HepG2 (cell line): ENCODE measurements at regions not wholly inside any gene's neighbourhood (a gene's known extent, or its start where the extent isn't known, plus 50 kb on each side); places are given as distances from the start of the nearest gene placed in this dataset.
"Not testable (repeated sequence)": the region's sequence is repeated elsewhere in the genome, so short reads cannot be mapped to it uniquely, and the experiment has no call there.

Experiments used
- ARNT ChIP-seq: fragments of 450-650 bp; IDR thresholded peaks from 2 replicates; pipeline ENCODE4 v1.6.1; 2017
- CBFB ChIP-seq: sonication (generic); formaldehyde crosslinking; IDR thresholded peaks from 2 replicates; pipeline ENCODE4 v1.4.0; 2020; ENCODE audit warnings: missing genetic modification reagents
- CBX2 ChIP-seq, 2 experiments: fragments of 200-600 bp in 1 of 2; sonication (generic); formaldehyde crosslinking in 1 of 2; IDR thresholded peaks; 2 replicates each; pipeline versions ENCODE4 v1.7.0 to v1.8.1; 2018 to 2022; ENCODE audit warnings: low read depth in 2 of 2, low read length in 1 of 2, mild to moderate bottlenecking in 1 of 2, missing genetic modification reagents in 1 of 2
- CHD4 ChIP-seq: fragments of 200-600 bp; sonication (generic); IDR thresholded peaks from 2 replicates; pipeline ENCODE4 v1.7.0; 2017; ENCODE audit warnings: mild to moderate bottlenecking, low read length, borderline replicate concordance
- FOXA1 ChIP-seq, 2 experiments: fragments of 450-650 bp in 1 of 2; sonication (generic) in 1 of 2; formaldehyde crosslinking in 1 of 2; IDR thresholded peaks; 2 replicates each; pipeline versions ENCODE4 v1.4.0 to v1.6.1; 2016 to 2020; ENCODE audit warnings: missing genetic modification reagents in 1 of 2
- NFIB ChIP-seq: sonication (generic); formaldehyde crosslinking; IDR thresholded peaks from 2 replicates; pipeline ENCODE4 v1.9.0; 2021; ENCODE audit warnings: missing genetic modification reagents, mild to moderate bottlenecking, borderline replicate concordance
- NFIC ChIP-seq: IDR thresholded peaks from 2 replicates; pipeline ENCODE4 v1.6.1; 2012; ENCODE audit warnings: mild to moderate bottlenecking, low read length, inconsistent platforms
- SAFB2 ChIP-seq: sonication (generic); formaldehyde crosslinking; IDR thresholded peaks from 2 replicates; pipeline ENCODE4 v1.5.1; 2020; ENCODE audit warnings: missing genetic modification reagents, low read depth, mild to moderate bottlenecking, borderline replicate concordance
- ZNF274 ChIP-seq: sonication (generic); formaldehyde crosslinking; IDR thresholded peaks from 2 replicates; pipeline ENCODE4 v1.5.1; 2020; ENCODE audit warnings: mild to moderate bottlenecking, missing genetic modification reagents
- ZNF557 ChIP-seq: sonication (generic); formaldehyde crosslinking; IDR thresholded peaks from 2 replicates; pipeline ENCODE4 v1.4.0; 2020; ENCODE audit warnings: missing genetic modification reagents
- TF ChIP-seq, protein P1 (sequence below): sonication (generic); formaldehyde crosslinking; IDR thresholded peaks from 2 replicates; pipeline ENCODE4 v1.5.0; 2020; ENCODE audit warnings: mild to moderate bottlenecking, missing genetic modification reagents, moderate library complexity
- TF ChIP-seq, protein P2 (sequence below), 2 experiments: IDR thresholded peaks; 2 replicates each; pipeline ENCODE4 v1.6.1; 2011 to 2012; ENCODE audit warnings: low read length in 2 of 2, borderline replicate concordance in 1 of 2, low read depth in 1 of 2, mild to moderate bottlenecking in 1 of 2, moderate library complexity in 1 of 2
- TF ChIP-seq, protein P3 (sequence below): sonication (generic); formaldehyde crosslinking; IDR thresholded peaks from 2 replicates; pipeline ENCODE4 v1.4.0; 2020; ENCODE audit warnings: missing genetic modification reagents
- TF ChIP-seq, protein P4 (sequence below): sonication (generic); formaldehyde crosslinking; IDR thresholded peaks from 2 replicates; pipeline ENCODE4 v1.5.0; 2020; ENCODE audit warnings: missing genetic modification reagents, mild to moderate bottlenecking, borderline replicate concordance

DNA sequence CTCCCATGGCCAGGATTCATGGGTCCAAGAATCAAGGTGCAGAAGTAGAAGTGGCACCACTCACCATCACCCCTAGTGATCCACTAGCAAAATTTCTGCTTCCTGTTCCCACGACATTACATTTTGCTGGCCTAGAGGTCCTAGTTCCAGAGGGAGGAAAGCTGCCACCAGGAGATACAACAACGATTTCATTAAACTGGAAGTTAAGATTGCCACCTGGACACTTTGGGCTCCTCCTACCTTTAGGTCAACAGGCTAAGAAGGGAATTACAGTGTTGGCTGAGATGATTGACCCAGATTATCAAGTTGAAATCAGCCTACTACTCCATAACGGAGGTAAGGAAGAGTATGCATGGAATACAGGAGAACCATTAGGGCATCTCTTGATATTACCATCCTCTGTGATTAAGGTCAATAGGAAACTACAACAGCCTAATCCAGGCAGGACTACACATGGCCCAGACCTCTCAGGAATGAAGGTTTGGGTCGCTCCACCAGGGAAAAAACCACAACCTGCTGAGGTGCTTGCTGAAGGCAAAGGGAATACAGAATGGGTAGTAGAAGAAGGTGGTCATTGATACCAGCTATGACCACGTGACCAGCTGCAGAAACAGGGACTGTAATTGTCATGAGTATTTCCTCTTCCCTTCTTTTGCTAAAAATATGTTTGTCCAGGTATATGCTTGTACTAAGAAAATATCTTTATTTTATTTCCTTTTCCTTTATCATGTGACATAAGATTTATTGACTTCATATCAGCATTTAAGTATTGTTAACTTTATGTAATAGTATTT is 208.3 kb upstream of the HES1 start:
- not testable (repeated sequence) for TF ChIP-seq ZNF274 (CRISPR knock-in tag); NFIC; CHD4; CBFB (CRISPR knock-in tag); ZNF557; ARNT; NFIB; CBX2 (IDR thresholded peaks at IDR 0.05; ENCODE audit: low read depth, low read length); CBX2 (CRISPR knock-in tag; IDR thresholded peaks at IDR 0.05; ENCODE audit: low read depth); SAFB2; FOXA1 (IDR thresholded peaks at IDR 0.05); FOXA1 (CRISPR knock-in tag; IDR thresholded peaks at IDR 0.05)
- TF ChIP-seq, protein P1, sequence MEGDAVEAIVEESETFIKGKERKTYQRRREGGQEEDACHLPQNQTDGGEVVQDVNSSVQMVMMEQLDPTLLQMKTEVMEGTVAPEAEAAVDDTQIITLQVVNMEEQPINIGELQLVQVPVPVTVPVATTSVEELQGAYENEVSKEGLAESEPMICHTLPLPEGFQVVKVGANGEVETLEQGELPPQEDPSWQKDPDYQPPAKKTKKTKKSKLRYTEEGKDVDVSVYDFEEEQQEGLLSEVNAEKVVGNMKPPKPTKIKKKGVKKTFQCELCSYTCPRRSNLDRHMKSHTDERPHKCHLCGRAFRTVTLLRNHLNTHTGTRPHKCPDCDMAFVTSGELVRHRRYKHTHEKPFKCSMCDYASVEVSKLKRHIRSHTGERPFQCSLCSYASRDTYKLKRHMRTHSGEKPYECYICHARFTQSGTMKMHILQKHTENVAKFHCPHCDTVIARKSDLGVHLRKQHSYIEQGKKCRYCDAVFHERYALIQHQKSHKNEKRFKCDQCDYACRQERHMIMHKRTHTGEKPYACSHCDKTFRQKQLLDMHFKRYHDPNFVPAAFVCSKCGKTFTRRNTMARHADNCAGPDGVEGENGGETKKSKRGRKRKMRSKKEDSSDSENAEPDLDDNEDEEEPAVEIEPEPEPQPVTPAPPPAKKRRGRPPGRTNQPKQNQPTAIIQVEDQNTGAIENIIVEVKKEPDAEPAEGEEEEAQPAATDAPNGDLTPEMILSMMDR (CRISPR knock-in tag) = not testable (repeated sequence)
- TF ChIP-seq, protein P2, sequence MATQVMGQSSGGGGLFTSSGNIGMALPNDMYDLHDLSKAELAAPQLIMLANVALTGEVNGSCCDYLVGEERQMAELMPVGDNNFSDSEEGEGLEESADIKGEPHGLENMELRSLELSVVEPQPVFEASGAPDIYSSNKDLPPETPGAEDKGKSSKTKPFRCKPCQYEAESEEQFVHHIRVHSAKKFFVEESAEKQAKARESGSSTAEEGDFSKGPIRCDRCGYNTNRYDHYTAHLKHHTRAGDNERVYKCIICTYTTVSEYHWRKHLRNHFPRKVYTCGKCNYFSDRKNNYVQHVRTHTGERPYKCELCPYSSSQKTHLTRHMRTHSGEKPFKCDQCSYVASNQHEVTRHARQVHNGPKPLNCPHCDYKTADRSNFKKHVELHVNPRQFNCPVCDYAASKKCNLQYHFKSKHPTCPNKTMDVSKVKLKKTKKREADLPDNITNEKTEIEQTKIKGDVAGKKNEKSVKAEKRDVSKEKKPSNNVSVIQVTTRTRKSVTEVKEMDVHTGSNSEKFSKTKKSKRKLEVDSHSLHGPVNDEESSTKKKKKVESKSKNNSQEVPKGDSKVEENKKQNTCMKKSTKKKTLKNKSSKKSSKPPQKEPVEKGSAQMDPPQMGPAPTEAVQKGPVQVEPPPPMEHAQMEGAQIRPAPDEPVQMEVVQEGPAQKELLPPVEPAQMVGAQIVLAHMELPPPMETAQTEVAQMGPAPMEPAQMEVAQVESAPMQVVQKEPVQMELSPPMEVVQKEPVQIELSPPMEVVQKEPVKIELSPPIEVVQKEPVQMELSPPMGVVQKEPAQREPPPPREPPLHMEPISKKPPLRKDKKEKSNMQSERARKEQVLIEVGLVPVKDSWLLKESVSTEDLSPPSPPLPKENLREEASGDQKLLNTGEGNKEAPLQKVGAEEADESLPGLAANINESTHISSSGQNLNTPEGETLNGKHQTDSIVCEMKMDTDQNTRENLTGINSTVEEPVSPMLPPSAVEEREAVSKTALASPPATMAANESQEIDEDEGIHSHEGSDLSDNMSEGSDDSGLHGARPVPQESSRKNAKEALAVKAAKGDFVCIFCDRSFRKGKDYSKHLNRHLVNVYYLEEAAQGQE (IDR thresholded peaks at IDR 0.05; ENCODE audit: borderline replicate concordance in 1 of 2, low read depth in 1 of 2, low read length in 2 of 2) = not testable (repeated sequence)
- TF ChIP-seq, protein P3, sequence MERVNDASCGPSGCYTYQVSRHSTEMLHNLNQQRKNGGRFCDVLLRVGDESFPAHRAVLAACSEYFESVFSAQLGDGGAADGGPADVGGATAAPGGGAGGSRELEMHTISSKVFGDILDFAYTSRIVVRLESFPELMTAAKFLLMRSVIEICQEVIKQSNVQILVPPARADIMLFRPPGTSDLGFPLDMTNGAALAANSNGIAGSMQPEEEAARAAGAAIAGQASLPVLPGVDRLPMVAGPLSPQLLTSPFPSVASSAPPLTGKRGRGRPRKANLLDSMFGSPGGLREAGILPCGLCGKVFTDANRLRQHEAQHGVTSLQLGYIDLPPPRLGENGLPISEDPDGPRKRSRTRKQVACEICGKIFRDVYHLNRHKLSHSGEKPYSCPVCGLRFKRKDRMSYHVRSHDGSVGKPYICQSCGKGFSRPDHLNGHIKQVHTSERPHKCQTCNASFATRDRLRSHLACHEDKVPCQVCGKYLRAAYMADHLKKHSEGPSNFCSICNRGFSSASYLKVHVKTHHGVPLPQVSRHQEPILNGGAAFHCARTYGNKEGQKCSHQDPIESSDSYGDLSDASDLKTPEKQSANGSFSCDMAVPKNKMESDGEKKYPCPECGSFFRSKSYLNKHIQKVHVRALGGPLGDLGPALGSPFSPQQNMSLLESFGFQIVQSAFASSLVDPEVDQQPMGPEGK (CRISPR knock-in tag) = not testable (repeated sequence)
- TF ChIP-seq, protein P4, sequence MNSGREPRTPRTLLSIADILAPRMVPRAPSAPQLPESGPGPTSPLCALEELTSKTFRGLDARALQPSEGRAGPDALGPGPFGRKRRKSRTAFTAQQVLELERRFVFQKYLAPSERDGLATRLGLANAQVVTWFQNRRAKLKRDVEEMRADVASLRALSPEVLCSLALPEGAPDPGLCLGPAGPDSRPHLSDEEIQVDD (CRISPR knock-in tag) = not testable (repeated sequence)
